ENCODE measurements at regions not wholly inside any gene's neighbourhood (a gene's known extent, or its start where the extent isn't known, plus 50 kb on each side); places are given as distances from the start of the nearest gene placed in this dataset.

DNA sequence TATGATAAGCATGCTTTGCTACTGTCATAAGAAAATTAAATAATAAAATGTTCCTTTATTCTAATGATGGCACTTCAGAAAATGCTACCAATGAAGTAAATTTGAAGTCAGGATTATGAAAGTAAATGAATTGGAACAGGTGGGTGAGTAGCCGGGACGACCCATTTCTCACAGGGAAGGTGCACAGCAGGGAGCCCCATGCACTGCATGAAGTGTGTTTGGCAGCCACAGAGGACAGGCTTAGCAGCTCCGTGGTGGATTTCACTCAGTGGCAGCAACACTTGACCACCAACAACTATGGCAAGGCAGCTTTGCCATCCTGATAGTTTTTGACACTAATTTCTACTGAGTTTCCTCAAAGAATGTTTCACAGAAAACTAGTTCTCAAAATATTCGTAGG lies 146.3 kb downstream of the ATL2 start:
- H3K27ac ChIP-seq: no peak overlapping the region
- TF ChIP-seq, protein P1, sequence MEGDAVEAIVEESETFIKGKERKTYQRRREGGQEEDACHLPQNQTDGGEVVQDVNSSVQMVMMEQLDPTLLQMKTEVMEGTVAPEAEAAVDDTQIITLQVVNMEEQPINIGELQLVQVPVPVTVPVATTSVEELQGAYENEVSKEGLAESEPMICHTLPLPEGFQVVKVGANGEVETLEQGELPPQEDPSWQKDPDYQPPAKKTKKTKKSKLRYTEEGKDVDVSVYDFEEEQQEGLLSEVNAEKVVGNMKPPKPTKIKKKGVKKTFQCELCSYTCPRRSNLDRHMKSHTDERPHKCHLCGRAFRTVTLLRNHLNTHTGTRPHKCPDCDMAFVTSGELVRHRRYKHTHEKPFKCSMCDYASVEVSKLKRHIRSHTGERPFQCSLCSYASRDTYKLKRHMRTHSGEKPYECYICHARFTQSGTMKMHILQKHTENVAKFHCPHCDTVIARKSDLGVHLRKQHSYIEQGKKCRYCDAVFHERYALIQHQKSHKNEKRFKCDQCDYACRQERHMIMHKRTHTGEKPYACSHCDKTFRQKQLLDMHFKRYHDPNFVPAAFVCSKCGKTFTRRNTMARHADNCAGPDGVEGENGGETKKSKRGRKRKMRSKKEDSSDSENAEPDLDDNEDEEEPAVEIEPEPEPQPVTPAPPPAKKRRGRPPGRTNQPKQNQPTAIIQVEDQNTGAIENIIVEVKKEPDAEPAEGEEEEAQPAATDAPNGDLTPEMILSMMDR (IDR thresholded peaks at IDR 0.05): no peak

DNA sequence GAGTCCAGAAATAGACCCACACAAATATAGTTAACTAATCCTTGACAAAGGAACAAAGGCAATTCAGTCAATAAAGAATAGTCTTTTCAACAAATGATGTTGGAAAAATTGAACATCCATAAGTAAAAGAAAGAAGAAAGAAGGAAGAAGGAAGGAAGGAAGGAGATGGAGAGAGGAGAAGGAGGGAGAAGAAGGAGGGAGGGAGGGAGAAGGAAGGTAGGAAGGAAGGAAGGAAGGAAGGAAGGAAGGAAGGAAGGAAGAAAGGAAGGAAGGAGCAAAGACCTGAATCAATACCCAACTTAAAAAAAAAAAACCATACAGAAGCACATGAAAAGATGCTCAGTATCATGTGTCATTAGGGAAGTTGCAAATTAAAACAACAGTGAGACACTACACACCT lies 148.3 kb downstream of the ATL2 start:
- Histone ChIP-seq H3K9me3 (no peaks in the 10 kb centered on the region), H3K27ac (no peak overlapping the region), H3K36me3 (no peaks in the 10 kb centered on the region), H3K27me3 (peaks cover 71% of the 10 kb centered on the region), H3K4me3 (ENCODE audit: low read depth in 1 of 2, low read length in 1 of 2) (no peak overlapping the region), H3K4me1 (ENCODE audit: control insufficient read depth in 1 of 2, insufficient read depth in 1 of 2, low read depth in 1 of 2, low read length in 1 of 2) (no peaks in the 10 kb centered on the region)
- TF ChIP-seq, protein P1 (IDR thresholded peaks at IDR 0.05): no peak

More for the DNA sequence above, 146.3 kb downstream of the ATL2 start:
- peaks cover 57% of the 10 kb centered on the region for H3K27me3 ChIP-seq
- no peaks in the 10 kb centered on the region for H3K4me1 ChIP-seq (ENCODE audit: control insufficient read depth in 1 of 2, insufficient read depth in 1 of 2, low read depth in 1 of 2, low read length in 1 of 2)
- H3K4me3 ChIP-seq (ENCODE audit: low read depth in 1 of 2, low read length in 1 of 2): no peak overlapping the region
- no peaks in the 10 kb centered on the region for H3K36me3 ChIP-seq
- no peaks in the 10 kb centered on the region for H3K9me3 ChIP-seq

DNA sequence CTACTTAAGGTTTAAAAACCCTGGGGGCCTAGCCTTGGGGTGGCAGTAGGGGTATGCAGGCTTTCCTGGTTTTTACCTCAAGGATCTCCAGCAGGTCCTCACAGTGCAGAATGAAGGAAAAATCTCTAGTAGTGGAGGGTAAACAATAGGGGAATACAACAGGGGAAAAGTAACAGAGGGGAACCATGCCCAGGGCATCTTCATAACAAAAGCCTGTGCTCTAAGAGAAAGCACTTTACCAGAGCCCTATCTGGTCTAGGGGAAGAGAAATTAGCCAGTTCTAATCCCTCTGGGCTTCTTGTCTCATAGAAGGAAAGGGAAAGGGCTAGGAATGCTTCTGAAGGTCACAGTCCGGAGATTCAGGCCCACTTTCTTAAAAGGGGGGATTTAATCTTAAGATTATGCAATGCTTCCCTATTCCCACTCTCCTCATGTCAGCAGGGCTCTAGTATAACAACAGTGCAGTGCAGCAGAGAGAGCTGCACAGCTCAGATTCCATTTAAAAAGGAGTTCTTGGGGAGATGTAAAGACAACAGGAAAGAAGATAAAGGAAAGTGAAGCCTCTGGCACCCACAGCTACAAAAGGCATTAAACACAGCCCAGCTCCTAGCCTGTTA lies 149.0 kb upstream of the CYP1B1 start:
- Histone ChIP-seq H3K9me3 (no peaks in the 10 kb centered on the region), H3K36me3 (no peaks in the 10 kb centered on the region), H3K4me1 (ENCODE audit: control insufficient read depth in 1 of 2, insufficient read depth in 1 of 2, low read depth in 1 of 2, low read length in 1 of 2) (peaks cover 8 to 10% of the 10 kb centered on the region in 2 experiments), H3K27ac (no peak overlapping the region), H3K4me3 (ENCODE audit: low read depth in 1 of 2, low read length in 1 of 2) (no peak overlapping the region), H3K27me3 (peaks cover 52% of the 10 kb centered on the region)
- TF ChIP-seq, protein P1 (IDR thresholded peaks at IDR 0.05): no peak

DNA sequence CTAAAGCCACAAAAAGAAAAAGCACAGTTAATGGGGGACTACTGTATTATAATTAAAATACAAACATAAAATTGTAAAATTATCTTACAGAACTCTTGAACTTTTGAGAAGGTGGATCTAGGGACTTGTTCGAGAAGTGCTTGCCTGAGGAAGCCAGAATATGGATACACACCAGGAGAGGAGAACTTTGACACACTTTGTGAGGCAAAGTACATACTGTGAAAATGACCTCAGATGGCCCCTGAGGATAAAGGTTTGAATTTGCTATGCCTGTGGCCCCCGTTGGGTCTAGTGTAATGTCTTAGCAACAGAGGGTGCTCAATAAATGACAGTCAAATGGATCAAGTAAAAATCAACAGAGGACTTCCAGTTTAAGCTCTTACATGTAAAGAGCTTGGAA lies 148.2 kb upstream of the CYP1B1 start:
- H3K9me3 ChIP-seq: no peaks in the 10 kb centered on the region
- H3K27ac ChIP-seq: no peak overlapping the region

DNA sequence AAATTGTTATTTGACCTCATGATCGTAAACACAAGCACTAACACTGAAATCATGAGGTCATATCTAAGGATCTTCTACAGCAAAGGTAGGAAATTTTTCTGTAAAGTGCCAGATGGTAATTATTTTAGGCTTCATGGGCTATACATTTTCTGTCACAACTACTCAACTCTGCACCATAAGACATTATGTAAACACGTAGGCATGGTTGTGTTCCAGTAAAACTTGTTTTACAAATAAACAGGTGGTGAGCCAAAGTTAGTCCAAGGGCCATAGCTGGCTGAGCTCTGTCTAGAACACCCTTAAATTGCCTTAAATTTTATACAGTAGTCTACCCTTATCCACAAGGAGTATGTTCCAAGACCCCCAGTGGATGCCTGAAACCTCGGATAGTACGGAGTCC lies 147.3 kb upstream of the CYP1B1 start:
- TF ChIP-seq, protein P1 (IDR thresholded peaks at IDR 0.05): no peak

More for the DNA sequence above, 148.2 kb upstream of the CYP1B1 start:
- no peaks in the 10 kb centered on the region for H3K36me3 ChIP-seq
- TF ChIP-seq, protein P1 (IDR thresholded peaks at IDR 0.05): no peak
- peaks cover 52% of the 10 kb centered on the region for H3K27me3 ChIP-seq
- no peak overlapping the region for H3K4me3 ChIP-seq (ENCODE audit: low read depth in 1 of 2, low read length in 1 of 2)
- H3K4me1 ChIP-seq (ENCODE audit: control insufficient read depth in 1 of 2, insufficient read depth in 1 of 2, low read depth in 1 of 2, low read length in 1 of 2): peaks cover 8 to 10% of the 10 kb centered on the region in 2 experiments

More for the DNA sequence above, 147.3 kb upstream of the CYP1B1 start:
- Histone ChIP-seq H3K4me3 (ENCODE audit: low read depth in 1 of 2, low read length in 1 of 2) (no peak overlapping the region), H3K27ac (no peak overlapping the region), H3K27me3 (peaks cover 61% of the 10 kb centered on the region), H3K4me1 (ENCODE audit: control insufficient read depth in 1 of 2, insufficient read depth in 1 of 2, low read depth in 1 of 2, low read length in 1 of 2) (peaks cover 8 to 10% of the 10 kb centered on the region in 2 experiments), H3K36me3 (no peaks in the 10 kb centered on the region), H3K9me3 (no peaks in the 10 kb centered on the region)
